Panc1 (cell line): ENCODE measurements at regions not wholly inside any gene's neighbourhood (a gene's known extent, or its start where the extent isn't known, plus 50 kb on each side); places are given as distances from the start of the nearest gene placed in this dataset.

Experiments used
- ATAC-seq: fragments of 200-7000 bp; cut with Tn5 transposase; 2 replicates; pipeline ENCODE4 v1.9.1; 2020; ENCODE audit warnings: mild to moderate bottlenecking, moderate library complexity
- BruUV-seq: library from RNA; stranded (reverse); fragments of 400-500 nt; replicated peaks from 2 replicates; lab custom pipeline; 2021; lab: Mats Ljungman, UMichigan
- CTCF ChIA-PET: fragments of 300-600 bp; sonication (Branson Sonifier 250); formaldehyde crosslinking; loops from one replicate; lab custom pipeline; 2022; ENCODE audit warnings: antibody characterized with exemption; lab: Charles Lee
- POLR2A ChIA-PET: fragments of 300-600 bp; sonication (Branson Sonifier 250); formaldehyde crosslinking; loops from one replicate; lab custom pipeline; 2022; ENCODE audit warnings: antibody characterized with exemption; lab: Charles Lee
- DNase-seq: peaks from one replicate; pipeline ENCODE4 v3.0.0-alpha.2; 2010; ENCODE audit warnings: low read depth, low spot score
- H3K27ac ChIP-seq: 2 replicates; pipeline ENCODE4 v1.5.1; 2011; ENCODE audit warnings: mild to moderate bottlenecking, low read length, inconsistent platforms
- H3K27me3 ChIP-seq: fragments of 200-500 bp; sonication (Bioruptor generic); 2 replicates; pipeline ENCODE4 v1.6.0; 2014; ENCODE audit warnings: low read length, inconsistent platforms; ENCODE audit not compliant: control insufficient read depth, insufficient read depth
- H3K36me3 ChIP-seq: fragments of 200-500 bp; sonication (Bioruptor generic); 2 replicates; pipeline ENCODE4 v1.5.1; 2014; ENCODE audit warnings: inconsistent platforms, mild to moderate bottlenecking, low read length, moderate library complexity; ENCODE audit not compliant: control insufficient read depth, insufficient read depth
- H3K4me1 ChIP-seq: 2 replicates; pipeline ENCODE4 v1.5.1; 2011; ENCODE audit warnings: inconsistent platforms, mild to moderate bottlenecking, low read length, moderate library complexity; ENCODE audit not compliant: control insufficient read depth, insufficient read depth
- H3K4me3 ChIP-seq, 2 experiments: 2 replicates each; pipeline ENCODE4 v1.5.1; 2011 to 2012; ENCODE audit warnings: low read depth in 2 of 2, low read length in 2 of 2, mild to moderate bottlenecking in 2 of 2, inconsistent platforms in 1 of 2, moderate library complexity in 1 of 2
- H3K9me3 ChIP-seq: fragments of 200-500 bp; sonication (Bioruptor generic); 2 replicates; pipeline ENCODE4 v1.5.1; 2014; ENCODE audit warnings: low read depth, mild to moderate bottlenecking, inconsistent platforms, low read length, moderate library complexity; ENCODE audit not compliant: control insufficient read depth, insufficient read depth
- CTCF ChIP-seq: fragments of 450-650 bp; IDR thresholded peaks from 2 replicates; pipeline ENCODE4 v1.5.1; 2017; ENCODE audit warnings: mild to moderate bottlenecking
- POLR2AphosphoS5 ChIP-seq: IDR thresholded peaks from 2 replicates; pipeline ENCODE4 v1.6.1; 2012; ENCODE audit warnings: mild to moderate bottlenecking, low read depth, low read length, moderate library complexity
- REST ChIP-seq, 2 experiments: IDR thresholded peaks; 2 replicates each; pipeline ENCODE4 v1.6.1; 2011 to 2012; ENCODE audit warnings: low read depth in 2 of 2, control low read depth in 1 of 2, low read length in 1 of 2, mild to moderate bottlenecking in 1 of 2, moderate library complexity in 1 of 2; ENCODE audit not compliant: insufficient read depth in 1 of 2
- SIN3A ChIP-seq: IDR thresholded peaks from 2 replicates; pipeline ENCODE4 v1.6.1; 2012; ENCODE audit warnings: low read depth, mild to moderate bottlenecking, low read length, moderate library complexity, borderline replicate concordance; ENCODE audit not compliant: insufficient read depth
- TCF7L2 ChIP-seq: IDR thresholded peaks from 2 replicates; pipeline ENCODE4 v1.6.1; 2011; ENCODE audit warnings: mild to moderate bottlenecking, low read depth, low read length, inconsistent platforms
- in situ Hi-C: cut with HindIII; loops from 2 replicates; pipeline ENCODE4 v1.10.0; 2016; ENCODE audit warnings: low sequenced_read_pairs, low pct_unique_long_range_greater_than_20kb
- intact Hi-C: fragments of 100-400 bp; cut with micrococcal nuclease; formaldehyde crosslinking; loops from one replicate; pipeline ENCODE4 v1.10.0; 2022; ENCODE audit not compliant: unreplicated experiment

- TF ChIP-seq CTCF (no peak), TCF7L2 (no peak), SIN3A (no peak), REST (IDR thresholded peaks at IDR 0.05; ENCODE audit: insufficient read depth in 1 of 2, low read depth in 2 of 2, low read length in 1 of 2) (no peak), POLR2AphosphoS5 (no peak)
These were observed 1355.1 kb upstream of the SLC39A10 start for GRCh38 chr2:194301946-194302345.

GRCh38 chr2:194294156-194294555 lies 1362.9 kb upstream of the SLC39A10 start:
- TF ChIP-seq REST (IDR thresholded peaks at IDR 0.05; ENCODE audit: insufficient read depth in 1 of 2, low read depth in 2 of 2, low read length in 1 of 2) (no peak), POLR2AphosphoS5 (no peak), TCF7L2 (no peak), CTCF (no peak), SIN3A (no peak)
- Histone ChIP-seq H3K36me3 (no peaks in the 10 kb centered on the region), H3K27ac (no peak overlapping the region), H3K9me3 (no peaks in the 10 kb centered on the region), H3K4me1 (no peaks in the 10 kb centered on the region), H3K4me3 (no peak overlapping the region), H3K27me3 (no peaks in the 10 kb centered on the region)
- ATAC-seq, result no peak
- POLR2A ChIA-PET, result no interaction called here
- intact Hi-C loops, result no loop called here
- no TSS peak for BruUV-seq
- no peak for DNase-seq
- CTCF ChIA-PET, result no interaction called here
- in situ Hi-C loops, result no loop called here

More at GRCh38 chr2:194301946-194302345, 1355.1 kb upstream of the SLC39A10 start:
- ChIA-PET CTCF (no interaction called here), POLR2A (no interaction called here)
- in situ Hi-C loops, result no loop called here
- no peaks in the 10 kb centered on the region for H3K9me3 ChIP-seq
- H3K27ac ChIP-seq, result no peak overlapping the region
- no peak for DNase-seq
- no peaks in the 10 kb centered on the region for H3K27me3 ChIP-seq
- H3K36me3 ChIP-seq, result no peaks in the 10 kb centered on the region
- intact Hi-C loops, result no loop called here
- H3K4me1 ChIP-seq, result no peaks in the 10 kb centered on the region
- no TSS peak for BruUV-seq
- no peak for ATAC-seq
- no peak overlapping the region for H3K4me3 ChIP-seq
